ENCODE measurements at regions not wholly inside any gene's neighbourhood (a gene's known extent, or its start where the extent isn't known, plus 50 kb on each side); places are given as distances from the start of the nearest gene placed in this dataset.

- Histone ChIP-seq H3K27me3 (ENCODE audit: control insufficient read depth in 5 of 5, insufficient read depth in 4 of 5, low read length in 5 of 5) (no peaks in the 10 kb centered on the region), H3K36me3 (ENCODE audit: control insufficient read depth in 5 of 5, insufficient read depth in 5 of 5, low read length in 5 of 5) (no peaks in the 10 kb centered on the region), H3K9ac (ENCODE audit: low read length in 5 of 5) (no peak overlapping the region), H3K27ac (ENCODE audit: low read depth, low read length) (no peak overlapping the region), H3K4me1 (ENCODE audit: control insufficient read depth in 5 of 5, insufficient read depth in 5 of 5, low read length in 5 of 5) (peaks cover 18 to 68% (median 51%) of the 10 kb centered on the region in 5 donors), H3K4me3 (ENCODE audit: low read depth in 1 of 5, low read length in 5 of 5) (no peak overlapping the region), H3K9me3 (ENCODE audit: control insufficient read depth in 5 of 5, low read length in 5 of 5) (no peaks in the 10 kb centered on the region)
These were observed 155.8 kb upstream of the GSE1 start for GRCh38 chr16:85457366-85457765.

- Histone ChIP-seq H3K4me1 (ENCODE audit: control insufficient read depth in 5 of 5, insufficient read depth in 5 of 5, low read length in 5 of 5) (peaks cover 18 to 70% (median 58%) of the 10 kb centered on the region in 5 donors), H3K9me3 (ENCODE audit: control insufficient read depth in 5 of 5, low read length in 5 of 5) (no peaks in the 10 kb centered on the region), H3K27ac (ENCODE audit: low read depth, low read length) (peak overlapping the region; percentile 95), H3K27me3 (ENCODE audit: control insufficient read depth in 5 of 5, insufficient read depth in 4 of 5, low read length in 5 of 5) (no peaks in the 10 kb centered on the region), H3K4me3 (ENCODE audit: low read depth in 1 of 5, low read length in 5 of 5) (no peak overlapping the region), H3K36me3 (ENCODE audit: control insufficient read depth in 5 of 5, insufficient read depth in 5 of 5, low read length in 5 of 5) (no peaks in the 10 kb centered on the region), H3K9ac (ENCODE audit: low read length in 5 of 5) (no peak overlapping the region)
These were observed 154.2 kb upstream of the GSE1 start for GRCh38 chr16:85458968-85459367.

GRCh38 chr16:85459529-85460251 lies 153.4 kb upstream of the GSE1 start:
- Histone ChIP-seq H3K27ac (ENCODE audit: low read depth, low read length) (peak overlapping the region; percentile 95), H3K27me3 (ENCODE audit: control insufficient read depth in 5 of 5, insufficient read depth in 4 of 5, low read length in 5 of 5) (no peaks in the 10 kb centered on the region), H3K4me1 (ENCODE audit: control insufficient read depth in 5 of 5, insufficient read depth in 5 of 5, low read length in 5 of 5) (peaks cover 18 to 62% (median 58%) of the 10 kb centered on the region in 5 donors), H3K9me3 (ENCODE audit: control insufficient read depth in 5 of 5, low read length in 5 of 5) (no peaks in the 10 kb centered on the region), H3K9ac (ENCODE audit: low read length in 5 of 5) (peak overlapping the region in 3 of 5 donors; percentile 29 to 73 (median 63)), H3K4me3 (ENCODE audit: low read depth in 1 of 5, low read length in 5 of 5) (peak overlapping the region in 2 of 5 donors; percentile 10 to 25), H3K36me3 (ENCODE audit: control insufficient read depth in 5 of 5, insufficient read depth in 5 of 5, low read length in 5 of 5) (no peaks in the 10 kb centered on the region)

- Histone ChIP-seq H3K9me3 (ENCODE audit: control insufficient read depth in 5 of 5, low read length in 5 of 5) (no peaks in the 10 kb centered on the region), H3K36me3 (ENCODE audit: control insufficient read depth in 5 of 5, insufficient read depth in 5 of 5, low read length in 5 of 5) (no peaks in the 10 kb centered on the region), H3K27me3 (ENCODE audit: control insufficient read depth in 5 of 5, insufficient read depth in 4 of 5, low read length in 5 of 5) (no peaks in the 10 kb centered on the region), H3K9ac (ENCODE audit: low read length in 5 of 5) (peak overlapping the region in 3 of 5 donors; percentile 60 to 73 (median 63)), H3K4me3 (ENCODE audit: low read depth in 1 of 5, low read length in 5 of 5) (peak overlapping the region in 3 of 5 donors; percentile 21 to 35 (median 24)), H3K27ac (ENCODE audit: low read depth, low read length) (peak overlapping the region; percentile 95), H3K4me1 (ENCODE audit: control insufficient read depth in 5 of 5, insufficient read depth in 5 of 5, low read length in 5 of 5) (peaks cover 18 to 60% (median 59%) of the 10 kb centered on the region in 5 donors)
These were observed 152.7 kb upstream of the GSE1 start for GRCh38 chr16:85460252-85461021.

- Histone ChIP-seq H3K27me3 (ENCODE audit: control insufficient read depth in 5 of 5, insufficient read depth in 4 of 5, low read length in 5 of 5) (no peaks in the 10 kb centered on the region), H3K36me3 (ENCODE audit: control insufficient read depth in 5 of 5, insufficient read depth in 5 of 5, low read length in 5 of 5) (no peaks in the 10 kb centered on the region), H3K4me1 (ENCODE audit: control insufficient read depth in 5 of 5, insufficient read depth in 5 of 5, low read length in 5 of 5) (peaks cover 22 to 68% (median 61%) of the 10 kb centered on the region in 5 donors), H3K4me3 (ENCODE audit: low read depth in 1 of 5, low read length in 5 of 5) (peak overlapping the region in 3 of 5 donors; percentile 35 to 58 (median 53)), H3K9ac (ENCODE audit: low read length in 5 of 5) (peak overlapping the region in 3 of 5 donors; percentile 28 to 60 (median 30)), H3K9me3 (ENCODE audit: control insufficient read depth in 5 of 5, low read length in 5 of 5) (no peaks in the 10 kb centered on the region), H3K27ac (ENCODE audit: low read depth, low read length) (peak overlapping the region; percentile 95)
These were observed 151.9 kb upstream of the GSE1 start for GRCh38 chr16:85461022-85461813.

GRCh38 chr16:85461814-85462713 lies 151.1 kb upstream of the GSE1 start:
- H3K4me3 ChIP-seq (ENCODE audit: low read depth in 1 of 5, low read length in 5 of 5) = peak overlapping the region; percentile 30 to 58 (median 47)
- peaks cover 22 to 70% (median 61%) of the 10 kb centered on the region in 5 donors for H3K4me1 ChIP-seq (ENCODE audit: control insufficient read depth in 5 of 5, insufficient read depth in 5 of 5, low read length in 5 of 5)
- H3K27ac ChIP-seq (ENCODE audit: low read depth, low read length) = peak overlapping the region; percentile 95

GRCh38 chr16:85462714-85463611 lies 150.2 kb upstream of the GSE1 start:
- Histone ChIP-seq H3K4me1 (ENCODE audit: control insufficient read depth in 5 of 5, insufficient read depth in 5 of 5, low read length in 5 of 5) (peaks cover 22 to 70% (median 58%) of the 10 kb centered on the region in 5 donors), H3K36me3 (ENCODE audit: control insufficient read depth in 5 of 5, insufficient read depth in 5 of 5, low read length in 5 of 5) (no peaks in the 10 kb centered on the region), H3K27me3 (ENCODE audit: control insufficient read depth in 5 of 5, insufficient read depth in 4 of 5, low read length in 5 of 5) (no peaks in the 10 kb centered on the region), H3K9me3 (ENCODE audit: control insufficient read depth in 5 of 5, low read length in 5 of 5) (no peaks in the 10 kb centered on the region), H3K27ac (ENCODE audit: low read depth, low read length) (no peak overlapping the region), H3K9ac (ENCODE audit: low read length in 5 of 5) (no peak overlapping the region), H3K4me3 (ENCODE audit: low read depth in 1 of 5, low read length in 5 of 5) (peak overlapping the region in 1 of 5 donors; percentile 14)

More at GRCh38 chr16:85461814-85462713, 151.1 kb upstream of the GSE1 start:
- Histone ChIP-seq H3K36me3 (ENCODE audit: control insufficient read depth in 5 of 5, insufficient read depth in 5 of 5, low read length in 5 of 5) (no peaks in the 10 kb centered on the region), H3K27me3 (ENCODE audit: control insufficient read depth in 5 of 5, insufficient read depth in 4 of 5, low read length in 5 of 5) (no peaks in the 10 kb centered on the region), H3K9ac (ENCODE audit: low read length in 5 of 5) (peak overlapping the region in 2 of 5 donors; percentile 30 to 57), H3K9me3 (ENCODE audit: control insufficient read depth in 5 of 5, low read length in 5 of 5) (no peaks in the 10 kb centered on the region)

- Histone ChIP-seq H3K9ac (ENCODE audit: low read length in 5 of 5) (peak overlapping the region in 1 of 5 donors; percentile 21), H3K27ac (ENCODE audit: low read depth, low read length) (no peak overlapping the region), H3K4me3 (ENCODE audit: low read depth in 1 of 5, low read length in 5 of 5) (no peak overlapping the region), H3K36me3 (ENCODE audit: control insufficient read depth in 5 of 5, insufficient read depth in 5 of 5, low read length in 5 of 5) (no peaks in the 10 kb centered on the region), H3K9me3 (ENCODE audit: control insufficient read depth in 5 of 5, low read length in 5 of 5) (no peaks in the 10 kb centered on the region), H3K27me3 (ENCODE audit: control insufficient read depth in 5 of 5, insufficient read depth in 4 of 5, low read length in 5 of 5) (no peaks in the 10 kb centered on the region), H3K4me1 (ENCODE audit: control insufficient read depth in 5 of 5, insufficient read depth in 5 of 5, low read length in 5 of 5) (peaks cover 22 to 61% (median 50%) of the 10 kb centered on the region in 5 donors)
These were observed 149.3 kb upstream of the GSE1 start for GRCh38 chr16:85463672-85464382.

Measured in subcutaneous abdominal adipose tissue (tissue), 5 donors.